ENCODE measurements at regions not wholly inside any gene's neighbourhood (a gene's known extent, or its start where the extent isn't known, plus 50 kb on each side); places are given as distances from the start of the nearest gene placed in this dataset.
"Not testable (repeated sequence)": the region's sequence is repeated elsewhere in the genome, so short reads cannot be mapped to it uniquely, and the experiment has no call there.

- Histone ChIP-seq H3K4me3 (ENCODE audit: low read depth, low read length) (no peak overlapping the region), H3K9me3 (ENCODE audit: control insufficient read depth, insufficient read depth, low read length) (no peaks in the 10 kb centered on the region), H3K4me1 (ENCODE audit: control insufficient read depth, insufficient read depth, low read length) (peaks cover 9% of the 10 kb centered on the region), H3K27ac (ENCODE audit: low read depth, low read length) (no peak overlapping the region), H3K36me3 (ENCODE audit: control insufficient read depth, insufficient read depth, low read length) (no peaks in the 10 kb centered on the region), H3K9ac (ENCODE audit: low read depth, low read length) (no peak overlapping the region), H3K27me3 (ENCODE audit: control insufficient read depth, insufficient read depth, low read length) (no peaks in the 10 kb centered on the region)
These were observed 86.6 kb upstream of the SLC25A33 start for GRCh38 chr1:9452516-9453140.

GRCh38 chr1:9453375-9453774 is 85.9 kb upstream of the SLC25A33 start:
- H3K9ac ChIP-seq (ENCODE audit: low read depth, low read length), result no peak overlapping the region
- no peak overlapping the region for H3K27ac ChIP-seq (ENCODE audit: low read depth, low read length)
- H3K27me3 ChIP-seq (ENCODE audit: control insufficient read depth, insufficient read depth, low read length), result no peaks in the 10 kb centered on the region
- no peaks in the 10 kb centered on the region for H3K9me3 ChIP-seq (ENCODE audit: control insufficient read depth, insufficient read depth, low read length)
- peaks cover 7% of the 10 kb centered on the region for H3K4me1 ChIP-seq (ENCODE audit: control insufficient read depth, insufficient read depth, low read length)
- H3K36me3 ChIP-seq (ENCODE audit: control insufficient read depth, insufficient read depth, low read length), result no peaks in the 10 kb centered on the region
- H3K4me3 ChIP-seq (ENCODE audit: low read depth, low read length), result no peak overlapping the region

GRCh38 chr1:9453779-9454418 is 85.4 kb upstream of the SLC25A33 start:
- Histone ChIP-seq H3K36me3 (ENCODE audit: control insufficient read depth, insufficient read depth, low read length) (no peaks in the 10 kb centered on the region), H3K9me3 (ENCODE audit: control insufficient read depth, insufficient read depth, low read length) (no peaks in the 10 kb centered on the region), H3K27me3 (ENCODE audit: control insufficient read depth, insufficient read depth, low read length) (no peaks in the 10 kb centered on the region), H3K4me3 (ENCODE audit: low read depth, low read length) (no peak overlapping the region), H3K4me1 (ENCODE audit: control insufficient read depth, insufficient read depth, low read length) (peaks cover 2% of the 10 kb centered on the region; the same call in 1 of the 2 replicates), H3K9ac (ENCODE audit: low read depth, low read length) (no peak overlapping the region), H3K27ac (ENCODE audit: low read depth, low read length) (no peak overlapping the region)

- H3K36me3 ChIP-seq (ENCODE audit: control insufficient read depth, insufficient read depth, low read length), result no peaks in the 10 kb centered on the region
- no peak overlapping the region for H3K4me3 ChIP-seq (ENCODE audit: low read depth, low read length)
- H3K9me3 ChIP-seq (ENCODE audit: control insufficient read depth, insufficient read depth, low read length), result no peaks in the 10 kb centered on the region
- no peak overlapping the region for H3K27ac ChIP-seq (ENCODE audit: low read depth, low read length)
- no peak overlapping the region for H3K9ac ChIP-seq (ENCODE audit: low read depth, low read length)
- H3K4me1 ChIP-seq (ENCODE audit: control insufficient read depth, insufficient read depth, low read length), result no peaks in the 10 kb centered on the region
- H3K27me3 ChIP-seq (ENCODE audit: control insufficient read depth, insufficient read depth, low read length), result no peaks in the 10 kb centered on the region
These were observed 84.7 kb upstream of the SLC25A33 start for GRCh38 chr1:9454494-9455066.

GRCh38 chr1:9455487-9456234 is 83.6 kb upstream of the SLC25A33 start:
- Histone ChIP-seq H3K36me3 (ENCODE audit: control insufficient read depth, insufficient read depth, low read length) (no peaks in the 10 kb centered on the region), H3K27ac (ENCODE audit: low read depth, low read length) (no peak overlapping the region), H3K9me3 (ENCODE audit: control insufficient read depth, insufficient read depth, low read length) (no peaks in the 10 kb centered on the region), H3K9ac (ENCODE audit: low read depth, low read length) (no peak overlapping the region), H3K4me1 (ENCODE audit: control insufficient read depth, insufficient read depth, low read length) (no peaks in the 10 kb centered on the region), H3K27me3 (ENCODE audit: control insufficient read depth, insufficient read depth, low read length) (no peaks in the 10 kb centered on the region), H3K4me3 (ENCODE audit: low read depth, low read length) (no peak overlapping the region)

- H3K36me3 ChIP-seq (ENCODE audit: control insufficient read depth, insufficient read depth, low read length), result no peaks in the 10 kb centered on the region
These were observed 82.4 kb upstream of the SLC25A33 start for GRCh38 chr1:9456833-9457232.

GRCh38 chr1:9459816-9460407 is 79.4 kb upstream of the SLC25A33 start:
- H3K9ac ChIP-seq (ENCODE audit: low read depth, low read length), result no peak overlapping the region
- no peak overlapping the region for H3K4me3 ChIP-seq (ENCODE audit: low read depth, low read length)
- H3K36me3 ChIP-seq (ENCODE audit: control insufficient read depth, insufficient read depth, low read length), result no peaks in the 10 kb centered on the region
- H3K4me1 ChIP-seq (ENCODE audit: control insufficient read depth, insufficient read depth, low read length), result no peaks in the 10 kb centered on the region
- H3K27me3 ChIP-seq (ENCODE audit: control insufficient read depth, insufficient read depth, low read length), result no peaks in the 10 kb centered on the region
- no peak overlapping the region for H3K27ac ChIP-seq (ENCODE audit: low read depth, low read length)
- H3K9me3 ChIP-seq (ENCODE audit: control insufficient read depth, insufficient read depth, low read length), result no peaks in the 10 kb centered on the region

More at GRCh38 chr1:9456833-9457232, 82.4 kb upstream of the SLC25A33 start:
- H3K4me3 ChIP-seq (ENCODE audit: low read depth, low read length), result no peak overlapping the region
- H3K27ac ChIP-seq (ENCODE audit: low read depth, low read length), result no peak overlapping the region
- H3K9ac ChIP-seq (ENCODE audit: low read depth, low read length), result no peak overlapping the region
- H3K27me3 ChIP-seq (ENCODE audit: control insufficient read depth, insufficient read depth, low read length), result no peaks in the 10 kb centered on the region
- H3K4me1 ChIP-seq (ENCODE audit: control insufficient read depth, insufficient read depth, low read length), result no peaks in the 10 kb centered on the region
- no peaks in the 10 kb centered on the region for H3K9me3 ChIP-seq (ENCODE audit: control insufficient read depth, insufficient read depth, low read length)

GRCh38 chr1:9465640-9466039 is 73.6 kb upstream of the SLC25A33 start:
- Histone ChIP-seq H3K4me1 (ENCODE audit: control insufficient read depth, insufficient read depth, low read length) (no peaks in the 10 kb centered on the region), H3K9ac (ENCODE audit: low read depth, low read length) (no peak overlapping the region), H3K27me3 (ENCODE audit: control insufficient read depth, insufficient read depth, low read length) (no peaks in the 10 kb centered on the region), H3K27ac (ENCODE audit: low read depth, low read length) (no peak overlapping the region), H3K4me3 (ENCODE audit: low read depth, low read length) (no peak overlapping the region), H3K9me3 (ENCODE audit: control insufficient read depth, insufficient read depth, low read length) (no peaks in the 10 kb centered on the region), H3K36me3 (ENCODE audit: control insufficient read depth, insufficient read depth, low read length) (no peaks in the 10 kb centered on the region)

GRCh38 chr1:9466780-9467758 is 72.2 kb upstream of the SLC25A33 start:
- no peaks in the 10 kb centered on the region for H3K9me3 ChIP-seq (ENCODE audit: control insufficient read depth, insufficient read depth, low read length)
- no peaks in the 10 kb centered on the region for H3K27me3 ChIP-seq (ENCODE audit: control insufficient read depth, insufficient read depth, low read length)
- no peak overlapping the region for H3K9ac ChIP-seq (ENCODE audit: low read depth, low read length)
- no peaks in the 10 kb centered on the region for H3K36me3 ChIP-seq (ENCODE audit: control insufficient read depth, insufficient read depth, low read length)
- no peak overlapping the region for H3K27ac ChIP-seq (ENCODE audit: low read depth, low read length)
- H3K4me3 ChIP-seq (ENCODE audit: low read depth, low read length), result no peak overlapping the region
- H3K4me1 ChIP-seq (ENCODE audit: control insufficient read depth, insufficient read depth, low read length), result no peaks in the 10 kb centered on the region

GRCh38 chr1:9469882-9470281 is 69.4 kb upstream of the SLC25A33 start:
- not testable (repeated sequence) for H3K4me1 ChIP-seq (ENCODE audit: control insufficient read depth, insufficient read depth, low read length); H3K36me3 ChIP-seq (ENCODE audit: control insufficient read depth, insufficient read depth, low read length); H3K9ac ChIP-seq (ENCODE audit: low read depth, low read length); H3K9me3 ChIP-seq (ENCODE audit: control insufficient read depth, insufficient read depth, low read length); H3K27ac ChIP-seq (ENCODE audit: low read depth, low read length); H3K27me3 ChIP-seq (ENCODE audit: control insufficient read depth, insufficient read depth, low read length); H3K4me3 ChIP-seq (ENCODE audit: low read depth, low read length)

Data from HUES48 (cell line).